Breast epithelium (tissue), 4 donors: ENCODE measurements at regions not wholly inside any gene's neighbourhood (a gene's known extent, or its start where the extent isn't known, plus 50 kb on each side); places are given as distances from the start of the nearest gene placed in this dataset.

Source experiments
- DNase-seq, 2 donors: peaks; one replicate each; pipeline ENCODE4 v3.0.0-alpha.2; 2019; ENCODE audit warnings: low spot score in 2 of 2
- H3K27ac ChIP-seq, 2 donors: fragments of 200-600 bp; sonication (generic) in 1 of 2; one replicate each; pipeline ENCODE4 v1.5.1; 2016 to 2019; ENCODE audit warnings: mild to moderate bottlenecking in 1 of 2
- H3K27me3 ChIP-seq, 2 donors: fragments of 200-600 bp; sonication (generic) in 1 of 2; one replicate each; pipeline versions ENCODE4 v1.5.1 to v1.6.0; 2017 to 2019; ENCODE audit warnings: control low read depth in 1 of 2, mild to moderate bottlenecking in 1 of 2
- H3K36me3 ChIP-seq: fragments of 200-600 bp; one replicate; pipeline ENCODE4 v1.5.1; 2019
- H3K4me1 ChIP-seq, 2 donors: fragments of 200-600 bp; sonication (generic); one replicate each; pipeline ENCODE4 v1.5.1; 2016 to 2019; ENCODE audit warnings: control low read depth in 1 of 2
- H3K4me3 ChIP-seq, 3 donors: fragments of 200-600 bp; sonication (generic); 1 replicate in 2 of 3; 2 replicates in 1 of 3; pipeline ENCODE4 v1.5.1; 2016 to 2019; ENCODE audit warnings: mild to moderate bottlenecking in 3 of 3, moderate library complexity in 2 of 3
- H3K9me3 ChIP-seq, 2 donors: fragments of 200-600 bp; sonication (generic) in 1 of 2; one replicate each; pipeline ENCODE4 v1.5.1; 2016 to 2019; ENCODE audit warnings: control low read depth in 1 of 2
- CTCF ChIP-seq, 3 donors: fragments of 450-650 bp; IDR thresholded peaks; one replicate each; pipeline ENCODE4 v1.5.1; 2016 to 2017; ENCODE audit warnings: antibody characterized with exemption in 3 of 3, mild to moderate bottlenecking in 3 of 3, moderate library complexity in 3 of 3
- POLR2A ChIP-seq: fragments of 450-650 bp; IDR thresholded peaks from one replicate; pipeline ENCODE4 v1.6.1; 2016; ENCODE audit warnings: antibody characterized with exemption, mild to moderate bottlenecking, moderate library complexity
- POLR2AphosphoS5 ChIP-seq, 3 donors: sonication (generic); formaldehyde crosslinking; IDR thresholded peaks; one replicate each; pipeline ENCODE4 v1.6.1; 2017; ENCODE audit warnings: antibody characterized with exemption in 3 of 3
- intact Hi-C: fragments of 100-400 bp; cut with DNase I; formaldehyde crosslinking; loops from one replicate; pipeline ENCODE4 v1.15.1; 2023; ENCODE audit warnings: low total_unique reads

GRCh38 chr3:82496890-82497560 is 735.6 kb upstream of the GBE1 start:
- intact Hi-C loops: no loop called here
- Histone ChIP-seq H3K4me3 (no peak overlapping the region), H3K27me3 (no peaks in the 10 kb centered on the region), H3K9me3 (no peaks in the 10 kb centered on the region), H3K4me1 (no peaks in the 10 kb centered on the region), H3K36me3 (no peaks in the 10 kb centered on the region), H3K27ac (no peak overlapping the region)
- TF ChIP-seq POLR2A: no peak
- no peak for TF ChIP-seq CTCF (IDR thresholded peaks at IDR 0.05)
- no peak for TF ChIP-seq POLR2AphosphoS5 (IDR thresholded peaks at IDR 0.05)
- DNase-seq: no peak

DNA sequence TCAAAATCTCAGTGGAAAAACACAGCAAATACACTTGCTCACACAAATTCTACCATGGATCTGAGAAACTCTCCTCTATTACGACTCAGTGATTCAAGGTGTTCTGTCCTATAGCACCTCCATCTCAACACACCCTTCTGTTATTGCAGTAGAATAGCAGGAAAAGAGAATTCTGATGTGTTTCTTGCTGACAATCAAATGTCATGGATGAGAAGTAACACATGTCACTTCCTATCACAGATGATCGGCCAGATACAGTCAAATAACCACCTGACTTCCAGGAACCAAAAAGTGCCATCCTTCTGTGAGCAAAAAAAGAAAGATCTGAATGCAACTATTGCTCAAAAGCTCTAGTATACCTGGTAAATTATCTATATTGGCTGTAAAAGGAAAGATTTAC is 734.2 kb upstream of the GBE1 start:
- H3K36me3 ChIP-seq: no peaks in the 10 kb centered on the region
- H3K9me3 ChIP-seq: no peaks in the 10 kb centered on the region
- intact Hi-C loops: no loop called here
- no peaks in the 10 kb centered on the region for H3K27me3 ChIP-seq
- H3K27ac ChIP-seq: no peak overlapping the region
- TF ChIP-seq POLR2A (no peak), CTCF (IDR thresholded peaks at IDR 0.05) (no peak), POLR2AphosphoS5 (IDR thresholded peaks at IDR 0.05) (no peak)
- no peak for DNase-seq
- no peaks in the 10 kb centered on the region for H3K4me1 ChIP-seq
- H3K4me3 ChIP-seq: no peak overlapping the region

DNA sequence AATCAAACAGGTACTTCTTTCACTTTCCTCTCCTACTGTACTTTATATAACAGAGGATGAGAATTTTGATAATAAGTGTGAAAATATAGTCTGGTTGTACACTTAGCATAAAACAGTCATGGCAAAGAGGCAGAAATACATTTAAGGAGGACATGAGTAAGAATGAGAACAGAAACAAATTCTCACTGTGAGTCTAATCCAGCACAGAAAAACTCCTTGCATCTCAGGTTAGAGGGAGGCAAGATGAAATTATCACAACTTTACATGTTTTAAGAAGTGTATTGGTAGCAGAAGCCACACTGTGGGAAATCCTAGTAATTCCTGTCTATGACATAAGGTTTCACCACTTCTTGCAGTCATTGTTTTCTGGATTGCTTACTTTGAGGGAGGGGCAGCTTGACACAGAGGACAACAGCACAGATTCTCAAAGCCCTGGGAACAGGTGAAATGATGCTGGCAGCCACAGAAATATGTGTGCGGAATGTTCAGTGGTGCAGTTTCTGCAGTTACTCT is 733.6 kb upstream of the GBE1 start:
- Histone ChIP-seq H3K27ac (no peak overlapping the region), H3K4me1 (no peaks in the 10 kb centered on the region), H3K36me3 (no peaks in the 10 kb centered on the region), H3K4me3 (no peak overlapping the region), H3K27me3 (no peaks in the 10 kb centered on the region), H3K9me3 (no peaks in the 10 kb centered on the region)
- TF ChIP-seq POLR2A: no peak
- no peak for TF ChIP-seq CTCF (IDR thresholded peaks at IDR 0.05)
- TF ChIP-seq POLR2AphosphoS5 (IDR thresholded peaks at IDR 0.05): no peak
- intact Hi-C loops: no loop called here
- DNase-seq: no peak

DNA sequence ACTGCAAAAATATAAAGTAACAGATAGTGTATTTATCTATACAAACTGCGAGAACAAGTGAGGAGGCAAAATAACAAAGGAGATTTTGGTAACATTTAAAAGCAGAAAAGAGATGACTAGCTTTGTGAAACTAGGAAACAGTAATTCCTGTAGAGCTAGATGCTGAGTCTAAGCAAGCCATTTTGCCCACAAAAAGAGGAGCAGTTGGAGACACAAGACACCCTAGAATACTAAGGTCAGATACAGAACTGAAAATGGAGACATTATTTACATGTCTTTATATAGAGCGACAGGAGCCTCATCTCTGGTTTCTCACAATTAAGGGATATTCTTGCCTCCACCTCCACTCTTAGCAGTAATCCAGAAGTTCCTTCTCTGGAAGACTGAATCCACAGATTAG is 732.4 kb upstream of the GBE1 start:
- Histone ChIP-seq H3K4me1 (no peaks in the 10 kb centered on the region), H3K27me3 (no peaks in the 10 kb centered on the region), H3K4me3 (no peak overlapping the region), H3K27ac (no peak overlapping the region), H3K36me3 (no peaks in the 10 kb centered on the region), H3K9me3 (no peaks in the 10 kb centered on the region)
- DNase-seq: no peak
- TF ChIP-seq POLR2A (no peak), CTCF (IDR thresholded peaks at IDR 0.05) (no peak), POLR2AphosphoS5 (IDR thresholded peaks at IDR 0.05) (no peak)
- intact Hi-C loops: no loop called here

- no peak overlapping the region for H3K4me3 ChIP-seq
- no peak for TF ChIP-seq POLR2AphosphoS5 (IDR thresholded peaks at IDR 0.05)
- TF ChIP-seq POLR2A: no peak
- TF ChIP-seq CTCF (IDR thresholded peaks at IDR 0.05): no peak
- no peak overlapping the region for H3K27ac ChIP-seq
- intact Hi-C loops: no loop called here
- H3K9me3 ChIP-seq: no peaks in the 10 kb centered on the region
- no peaks in the 10 kb centered on the region for H3K36me3 ChIP-seq
- no peaks in the 10 kb centered on the region for H3K27me3 ChIP-seq
- H3K4me1 ChIP-seq: no peaks in the 10 kb centered on the region
- DNase-seq: no peak
Observed at GRCh38 chr3:82475306-82475705, 713.9 kb upstream of the GBE1 start.
